ENCODE measurements at regions not wholly inside any gene's neighbourhood (a gene's known extent, or its start where the extent isn't known, plus 50 kb on each side); places are given as distances from the start of the nearest gene placed in this dataset.

DNA sequence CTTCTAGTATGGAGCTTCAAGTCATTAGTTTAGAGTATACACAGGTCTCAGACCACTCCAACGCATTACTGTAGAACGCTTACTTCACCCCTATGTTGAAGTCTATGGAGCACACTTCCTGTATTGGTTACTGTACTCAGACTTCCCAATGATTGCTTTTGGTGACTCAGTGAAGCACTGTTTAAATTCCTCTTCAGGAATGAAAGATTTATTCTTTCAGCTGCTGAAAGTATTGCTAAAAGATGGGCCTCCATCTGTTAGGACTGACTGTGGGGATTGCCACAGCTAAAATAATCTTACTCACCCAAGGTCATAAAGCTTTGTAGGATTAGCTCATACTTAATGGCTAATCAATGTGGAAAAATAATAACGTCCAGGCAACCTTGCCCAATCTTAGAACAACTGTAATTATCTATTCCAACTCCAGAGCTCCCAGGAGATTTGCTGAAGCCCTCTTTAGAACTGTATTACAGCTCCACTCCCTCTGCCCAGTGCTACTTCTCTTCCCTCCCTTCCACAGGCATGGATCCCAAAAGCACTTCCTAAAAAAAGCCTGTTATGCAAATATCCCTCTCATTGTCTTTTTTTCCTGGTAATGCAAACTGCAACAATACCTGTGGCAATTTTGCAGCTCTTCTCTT lies 281.9 kb upstream of the HS3ST1 start:
- Histone ChIP-seq H3K9me3 (ENCODE audit: control extremely low read depth in 1 of 5, control insufficient read depth in 4 of 5, insufficient read depth in 2 of 5, low read depth in 1 of 5, low read length in 4 of 5) (peaks cover 0 to 2% (median 0%) of the 10 kb centered on the region in 5 experiments), H3K36me3 (ENCODE audit: control insufficient read depth in 4 of 4, insufficient read depth in 4 of 4, low read length in 3 of 4) (no peaks in the 10 kb centered on the region), H3K4me3 (ENCODE audit: control insufficient read depth in 1 of 7, extremely low read depth in 1 of 7, insufficient read depth in 4 of 7, low read depth in 2 of 7, low read length in 6 of 7) (no peak overlapping the region), H3K4me1 (ENCODE audit: control extremely low read depth in 1 of 4, control insufficient read depth in 4 of 4, insufficient read depth in 4 of 4, low read length in 3 of 4) (no peaks in the 10 kb centered on the region), H3K27me3 (replicated peaks in 2 of 5; ENCODE audit: control insufficient read depth in 4 of 5, insufficient read depth in 5 of 5, low read length in 4 of 5) (no peaks in the 10 kb centered on the region), H3K27ac (ENCODE audit: insufficient read depth in 1 of 2, low read depth in 1 of 2, low read length in 2 of 2, poor library complexity in 1 of 2, severe bottlenecking in 2 of 2) (no peak overlapping the region)
- CTCF ChIA-PET: no interaction called here
- POLR2A ChIA-PET: no interaction called here
- 89% methylated on average over 3 of the region's 3 CpGs for WGBS (ENCODE audit: insufficient coverage)
- DNase-seq: no peak

DNA sequence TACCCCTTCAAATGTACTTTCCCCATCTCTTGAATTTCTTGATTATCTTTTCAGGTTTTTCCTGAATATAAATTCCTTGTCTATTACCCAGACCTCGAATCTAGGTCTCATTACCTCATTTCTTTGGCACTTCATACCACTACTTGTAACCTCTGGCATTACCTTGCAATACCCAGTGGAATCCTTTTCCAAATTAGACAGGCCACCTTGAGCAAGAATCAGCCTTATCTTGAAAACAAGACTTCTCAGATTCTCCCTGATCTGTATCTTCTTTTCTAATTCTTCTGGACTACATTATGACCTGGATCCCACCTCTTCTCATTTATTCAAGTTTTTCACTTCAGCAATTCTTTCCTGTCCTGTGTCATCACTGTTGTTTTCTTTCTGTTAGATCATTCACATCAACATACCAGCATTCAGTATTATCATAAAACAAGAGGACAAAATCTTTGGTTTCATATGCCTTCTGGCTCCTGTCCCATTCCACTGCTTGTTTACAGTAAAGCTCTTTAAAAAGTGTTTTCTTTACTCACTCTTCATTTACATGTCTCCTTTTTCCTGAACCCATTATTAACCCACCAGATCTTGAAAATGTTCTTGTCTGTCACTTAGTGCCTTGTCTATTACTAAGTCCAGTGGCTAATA lies 275.6 kb upstream of the HS3ST1 start:
- H3K4me3 ChIP-seq (ENCODE audit: control insufficient read depth in 1 of 7, extremely low read depth in 1 of 7, insufficient read depth in 4 of 7, low read depth in 2 of 7, low read length in 6 of 7): no peak overlapping the region
- H3K27me3 ChIP-seq (replicated peaks in 2 of 5; ENCODE audit: control insufficient read depth in 4 of 5, insufficient read depth in 5 of 5, low read length in 4 of 5): no peaks in the 10 kb centered on the region
- ChIA-PET POLR2A (no interaction called here), CTCF (no interaction called here)
- no CpG with 5 or more reads among the region's 1 CpG for WGBS (ENCODE audit: insufficient coverage)
- no peak overlapping the region for H3K27ac ChIP-seq (ENCODE audit: insufficient read depth in 1 of 2, low read depth in 1 of 2, low read length in 2 of 2, poor library complexity in 1 of 2, severe bottlenecking in 2 of 2)
- peaks cover 0 to 2% (median 0%) of the 10 kb centered on the region in 5 experiments for H3K9me3 ChIP-seq (ENCODE audit: control extremely low read depth in 1 of 5, control insufficient read depth in 4 of 5, insufficient read depth in 2 of 5, low read depth in 1 of 5, low read length in 4 of 5)
- H3K36me3 ChIP-seq (ENCODE audit: control insufficient read depth in 4 of 4, insufficient read depth in 4 of 4, low read length in 3 of 4): no peaks in the 10 kb centered on the region
- no peaks in the 10 kb centered on the region for H3K4me1 ChIP-seq (ENCODE audit: control extremely low read depth in 1 of 4, control insufficient read depth in 4 of 4, insufficient read depth in 4 of 4, low read length in 3 of 4)
- no peak for DNase-seq

DNA sequence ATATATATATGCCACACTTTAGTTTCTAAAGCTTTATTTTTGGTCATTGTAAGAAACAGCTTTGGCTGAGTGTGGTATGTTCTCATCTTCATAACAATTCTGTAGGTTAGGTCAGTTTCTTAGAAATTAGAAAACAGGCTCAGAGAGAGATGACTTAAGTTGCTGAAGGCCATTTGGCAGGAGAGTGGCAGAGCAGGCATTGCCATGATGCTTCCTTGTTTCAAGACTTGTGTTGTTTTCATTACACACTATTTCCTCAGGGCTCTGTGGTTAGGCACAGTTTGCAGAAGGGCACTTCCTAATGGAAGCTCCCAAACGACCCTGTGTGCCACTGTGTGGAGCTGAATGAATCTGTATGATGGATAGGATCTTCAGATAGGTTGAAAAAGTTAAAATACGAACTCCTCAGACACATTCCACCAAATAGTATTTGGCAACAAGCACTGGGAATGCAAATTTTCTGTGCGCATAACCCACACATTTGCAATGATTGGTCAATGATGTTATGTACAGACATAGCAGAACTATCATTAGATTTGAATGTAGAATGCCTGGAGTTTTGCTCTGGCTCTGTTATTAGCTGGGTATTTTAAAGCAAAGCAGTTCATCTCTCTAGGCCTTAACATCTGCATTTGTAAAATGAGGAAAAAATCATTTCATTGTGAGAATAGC lies 274.3 kb upstream of the HS3ST1 start:
- WGBS (ENCODE audit: insufficient coverage): no CpG with 5 or more reads among the region's 3 CpGs
- Histone ChIP-seq H3K4me1 (ENCODE audit: control extremely low read depth in 1 of 4, control insufficient read depth in 4 of 4, insufficient read depth in 4 of 4, low read length in 3 of 4) (peaks cover 0 to 3% (median 0%) of the 10 kb centered on the region in 4 experiments), H3K27ac (ENCODE audit: insufficient read depth in 1 of 2, low read depth in 1 of 2, low read length in 2 of 2, poor library complexity in 1 of 2, severe bottlenecking in 2 of 2) (no peak overlapping the region), H3K36me3 (ENCODE audit: control insufficient read depth in 4 of 4, insufficient read depth in 4 of 4, low read length in 3 of 4) (no peaks in the 10 kb centered on the region), H3K4me3 (ENCODE audit: control insufficient read depth in 1 of 7, extremely low read depth in 1 of 7, insufficient read depth in 4 of 7, low read depth in 2 of 7, low read length in 6 of 7) (no peak overlapping the region), H3K27me3 (replicated peaks in 2 of 5; ENCODE audit: control insufficient read depth in 4 of 5, insufficient read depth in 5 of 5, low read length in 4 of 5) (no peaks in the 10 kb centered on the region), H3K9me3 (ENCODE audit: control extremely low read depth in 1 of 5, control insufficient read depth in 4 of 5, insufficient read depth in 2 of 5, low read depth in 1 of 5, low read length in 4 of 5) (peaks cover 0 to 2% (median 0%) of the 10 kb centered on the region in 5 experiments)
- CTCF ChIA-PET: interaction anchor here (1.1 to 1.2 kb wide), 2 partner anchors 16 to 20 kb away, joined by 3 read pairs; no protein-coding TSS in a partner anchor
- DNase-seq: no peak
- POLR2A ChIA-PET: no interaction called here

DNA sequence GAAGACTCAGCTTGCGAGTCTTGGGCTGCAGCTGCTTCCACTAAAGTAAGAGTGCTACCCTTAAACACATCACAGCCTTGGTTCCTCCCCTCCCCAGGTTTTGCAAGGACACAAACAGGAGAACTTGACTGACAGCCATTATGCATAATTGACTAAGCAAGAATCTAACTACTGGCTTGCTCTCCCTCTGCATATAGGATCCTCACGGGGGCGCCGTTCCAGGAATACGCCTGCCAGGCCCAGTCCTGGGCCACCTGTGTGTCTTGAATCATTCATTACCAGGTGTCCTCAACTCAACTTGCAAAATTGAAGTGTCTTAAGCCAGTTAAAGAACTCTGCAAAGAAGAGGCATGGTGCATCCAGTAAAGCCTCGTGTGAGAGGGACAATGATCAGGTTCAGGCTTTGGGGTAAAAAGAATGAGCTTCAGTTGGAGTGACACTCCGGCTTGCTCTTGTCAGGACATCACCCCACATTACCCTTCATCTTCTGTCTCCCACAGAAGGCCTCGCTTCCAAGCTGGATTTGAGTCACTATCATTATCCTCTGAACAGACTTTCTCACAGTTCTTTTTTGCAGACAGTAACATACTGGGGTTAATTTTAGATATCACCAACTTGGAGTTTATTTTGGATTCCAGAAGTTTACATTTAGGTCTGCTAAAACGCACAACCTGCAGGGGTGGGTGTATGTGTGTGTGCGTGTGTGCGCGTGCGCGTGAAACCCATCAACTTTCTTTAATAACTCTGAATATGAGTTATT lies 273.5 kb upstream of the HS3ST1 start:
- no peak for DNase-seq
- H3K36me3 ChIP-seq (ENCODE audit: control insufficient read depth in 4 of 4, insufficient read depth in 4 of 4, low read length in 3 of 4): no peaks in the 10 kb centered on the region
- POLR2A ChIA-PET: no interaction called here
- peaks cover 0 to 3% (median 0%) of the 10 kb centered on the region in 4 experiments for H3K4me1 ChIP-seq (ENCODE audit: control extremely low read depth in 1 of 4, control insufficient read depth in 4 of 4, insufficient read depth in 4 of 4, low read length in 3 of 4)
- H3K27ac ChIP-seq (ENCODE audit: insufficient read depth in 1 of 2, low read depth in 1 of 2, low read length in 2 of 2, poor library complexity in 1 of 2, severe bottlenecking in 2 of 2): no peak overlapping the region
- CTCF ChIA-PET: interaction anchor here (1.1 to 1.2 kb wide), 2 partner anchors 17 to 20 kb away, joined by 3 read pairs; no protein-coding TSS in a partner anchor
- WGBS (ENCODE audit: insufficient coverage): 98% methylated on average over 8 of the region's 14 CpGs
- H3K27me3 ChIP-seq (replicated peaks in 2 of 5; ENCODE audit: control insufficient read depth in 4 of 5, insufficient read depth in 5 of 5, low read length in 4 of 5): no peaks in the 10 kb centered on the region
- no peak overlapping the region for H3K4me3 ChIP-seq (ENCODE audit: control insufficient read depth in 1 of 7, extremely low read depth in 1 of 7, insufficient read depth in 4 of 7, low read depth in 2 of 7, low read length in 6 of 7)
- H3K9me3 ChIP-seq (ENCODE audit: control extremely low read depth in 1 of 5, control insufficient read depth in 4 of 5, insufficient read depth in 2 of 5, low read depth in 1 of 5, low read length in 4 of 5): no peaks in the 10 kb centered on the region

DNA sequence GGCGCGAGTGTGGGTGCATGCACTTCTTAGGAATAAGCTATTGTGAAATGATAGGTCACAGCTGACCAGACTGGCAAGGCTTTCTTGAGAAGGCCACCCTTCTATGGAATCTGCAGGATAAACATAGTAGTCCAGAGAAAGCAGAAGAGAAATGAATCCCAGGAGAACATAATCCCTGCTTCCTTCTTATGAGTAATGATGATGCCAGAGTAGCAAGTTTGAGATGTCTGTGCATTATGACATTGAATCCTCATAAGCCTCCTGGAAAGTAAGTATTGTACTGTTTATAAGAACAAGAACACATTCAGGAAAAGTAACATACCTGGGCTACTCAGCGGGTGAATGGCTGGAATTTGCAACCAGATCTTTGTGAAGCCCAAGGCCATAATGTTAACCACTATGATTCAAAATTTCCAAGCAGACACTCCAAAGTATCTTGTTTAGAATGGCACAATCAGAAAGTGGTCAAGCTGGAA lies 272.1 kb upstream of the HS3ST1 start:
- POLR2A ChIA-PET: no interaction called here
- Histone ChIP-seq H3K4me1 (ENCODE audit: control extremely low read depth in 1 of 4, control insufficient read depth in 4 of 4, insufficient read depth in 4 of 4, low read length in 3 of 4) (peaks cover 0 to 3% (median 0%) of the 10 kb centered on the region in 4 experiments), H3K27ac (ENCODE audit: insufficient read depth in 1 of 2, low read depth in 1 of 2, low read length in 2 of 2, poor library complexity in 1 of 2, severe bottlenecking in 2 of 2) (no peak overlapping the region), H3K27me3 (replicated peaks in 2 of 5; ENCODE audit: control insufficient read depth in 4 of 5, insufficient read depth in 5 of 5, low read length in 4 of 5) (no peaks in the 10 kb centered on the region), H3K4me3 (ENCODE audit: control insufficient read depth in 1 of 7, extremely low read depth in 1 of 7, insufficient read depth in 4 of 7, low read depth in 2 of 7, low read length in 6 of 7) (no peak overlapping the region), H3K36me3 (ENCODE audit: control insufficient read depth in 4 of 4, insufficient read depth in 4 of 4, low read length in 3 of 4) (no peaks in the 10 kb centered on the region), H3K9me3 (ENCODE audit: control extremely low read depth in 1 of 5, control insufficient read depth in 4 of 5, insufficient read depth in 2 of 5, low read depth in 1 of 5, low read length in 4 of 5) (no peaks in the 10 kb centered on the region)
- CTCF ChIA-PET: no interaction called here
- no peak for DNase-seq
- WGBS (ENCODE audit: insufficient coverage): 100% methylated on average over 2 of the region's 3 CpGs

DNA sequence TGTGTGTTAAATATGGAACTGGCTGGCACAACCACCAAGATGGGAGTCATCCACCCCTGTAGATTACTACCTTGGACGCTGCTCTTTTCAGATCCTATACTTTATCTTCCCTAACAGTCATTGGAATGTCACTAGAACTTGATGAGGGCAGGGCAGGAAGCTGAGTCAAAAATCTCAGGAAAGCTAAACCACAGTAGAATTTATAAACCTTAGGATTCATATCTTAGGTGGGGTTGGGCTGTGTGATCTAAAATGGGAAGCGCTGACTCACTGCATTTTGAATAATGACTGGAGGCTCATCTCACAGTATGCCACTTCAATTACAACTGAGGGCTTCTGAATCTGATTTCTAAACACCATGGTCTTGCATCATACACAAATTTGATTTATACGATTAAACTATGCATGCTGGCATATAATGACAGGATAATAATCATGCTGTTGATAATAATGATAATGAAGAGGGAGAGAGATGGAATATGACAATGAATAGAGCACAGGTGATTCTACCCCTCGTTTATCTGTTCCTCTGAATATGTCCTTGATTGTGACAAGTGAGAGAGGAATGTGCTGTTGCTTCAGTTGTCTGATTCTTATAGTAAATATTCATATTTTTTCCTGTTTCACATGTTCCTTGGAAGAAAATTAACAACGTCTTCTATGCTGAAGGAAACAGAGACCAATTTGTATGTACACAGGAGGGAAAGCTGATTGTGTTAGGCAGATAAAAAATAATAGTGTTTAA lies 270.3 kb upstream of the HS3ST1 start:
- Histone ChIP-seq H3K27me3 (replicated peaks in 2 of 5; ENCODE audit: control insufficient read depth in 4 of 5, insufficient read depth in 5 of 5, low read length in 4 of 5) (no peaks in the 10 kb centered on the region), H3K27ac (ENCODE audit: insufficient read depth in 1 of 2, low read depth in 1 of 2, low read length in 2 of 2, poor library complexity in 1 of 2, severe bottlenecking in 2 of 2) (no peak overlapping the region), H3K4me1 (ENCODE audit: control extremely low read depth in 1 of 4, control insufficient read depth in 4 of 4, insufficient read depth in 4 of 4, low read length in 3 of 4) (peaks cover 0 to 3% (median 0%) of the 10 kb centered on the region in 4 experiments), H3K36me3 (ENCODE audit: control insufficient read depth in 4 of 4, insufficient read depth in 4 of 4, low read length in 3 of 4) (no peaks in the 10 kb centered on the region), H3K4me3 (ENCODE audit: control insufficient read depth in 1 of 7, extremely low read depth in 1 of 7, insufficient read depth in 4 of 7, low read depth in 2 of 7, low read length in 6 of 7) (no peak overlapping the region), H3K9me3 (ENCODE audit: control extremely low read depth in 1 of 5, control insufficient read depth in 4 of 5, insufficient read depth in 2 of 5, low read depth in 1 of 5, low read length in 4 of 5) (peaks cover 0 to 5% (median 0%) of the 10 kb centered on the region in 5 experiments)
- ChIA-PET CTCF (no interaction called here), POLR2A (no interaction called here)
- WGBS (ENCODE audit: insufficient coverage): 60% methylated on average over 1 of the region's 5 CpGs
- DNase-seq: peak in 2 of 3 donors; percentile 7 to 16
